GM23248 (cell line): ENCODE measurements at regions not wholly inside any gene's neighbourhood (a gene's known extent, or its start where the extent isn't known, plus 50 kb on each side); places are given as distances from the start of the nearest gene placed in this dataset.
A peak's percentile ranks its signal among the peaks of the same experiment; 100 is the strongest.

Source experiments
- DNase-seq: peaks from one replicate; pipeline ENCODE4 v3.0.0-alpha.2; 2015
- H2AFZ ChIP-seq: fragments of 200-600 bp; sonication (generic); 2 replicates; pipeline ENCODE4 v1.6.1; 2016; ENCODE audit warnings: antibody characterized with exemption
- H3F3A ChIP-seq: fragments of 200-600 bp; sonication (generic); 2 replicates; pipeline ENCODE4 v1.6.1; 2016; ENCODE audit warnings: mild to moderate bottlenecking, antibody characterized with exemption, mixed run types; ENCODE audit not compliant: insufficient read depth
- H3K27ac ChIP-seq: fragments of 200-600 bp; sonication (generic); 2 replicates; pipeline ENCODE4 v1.5.1; 2016; ENCODE audit warnings: mild to moderate bottlenecking
- H3K27me3 ChIP-seq: fragments of 200-600 bp; sonication (generic); replicated peaks from 2 replicates; pipeline ENCODE4 v1.6.1; 2016; ENCODE audit warnings: mild to moderate bottlenecking; ENCODE audit not compliant: insufficient read depth
- H3K36me3 ChIP-seq: fragments of 200-600 bp; sonication (generic); 2 replicates; pipeline ENCODE4 v1.6.1; 2016; ENCODE audit warnings: low read depth, mild to moderate bottlenecking
- H3K4me1 ChIP-seq: fragments of 200-600 bp; sonication (generic); 2 replicates; pipeline ENCODE4 v1.6.1; 2016; ENCODE audit warnings: mild to moderate bottlenecking; ENCODE audit not compliant: insufficient read depth
- H3K4me2 ChIP-seq: fragments of 200-600 bp; sonication (generic); one replicate; pipeline ENCODE4 v1.6.1; 2016; ENCODE audit warnings: mild to moderate bottlenecking; ENCODE audit not compliant: unreplicated experiment
- H3K4me3 ChIP-seq: fragments of 200-600 bp; sonication (generic); 2 replicates; pipeline ENCODE4 v1.5.1; 2016; ENCODE audit warnings: mild to moderate bottlenecking
- H3K79me2 ChIP-seq: fragments of 200-600 bp; sonication (generic); 2 replicates; pipeline ENCODE4 v1.6.1; 2016; ENCODE audit warnings: mild to moderate bottlenecking; ENCODE audit not compliant: insufficient read depth
- H3K9ac ChIP-seq: fragments of 200-600 bp; sonication (generic); 2 replicates; pipeline ENCODE4 v1.6.1; 2016; ENCODE audit warnings: mild to moderate bottlenecking
- H3K9me2 ChIP-seq: fragments of 200-600 bp; sonication (generic); 2 replicates; pipeline ENCODE4 v1.6.1; 2016; ENCODE audit warnings: mixed run types, mild to moderate bottlenecking, moderate library complexity; ENCODE audit not compliant: insufficient read depth
- H3K9me3 ChIP-seq: fragments of 200-600 bp; sonication (generic); one replicate; pipeline ENCODE4 v1.6.1; 2017; ENCODE audit warnings: low read depth
- H4K20me1 ChIP-seq: fragments of 200-600 bp; sonication (generic); 2 replicates; pipeline ENCODE4 v1.6.0; 2016; ENCODE audit not compliant: insufficient read depth
- EZH2 ChIP-seq: fragments of 200-600 bp; sonication (generic); IDR thresholded peaks from 2 replicates; pipeline ENCODE4 v1.6.1; 2018; ENCODE audit warnings: antibody characterized with exemption, mild to moderate bottlenecking; ENCODE audit not compliant: insufficient read depth, poor library complexity, severe bottlenecking
- EZH2phosphoT487 ChIP-seq: fragments of 200-600 bp; sonication (generic); IDR thresholded peaks from 2 replicates; pipeline ENCODE4 v1.6.1; 2018; ENCODE audit warnings: antibody characterized with exemption, moderate library complexity, mild to moderate bottlenecking, low read depth; ENCODE audit not compliant: insufficient read depth
- WGBS, 2 experiments: methylation state at CpG; one replicate each; pipeline ENCODE4 v1.1.6; 2015 to 2017; ENCODE audit warnings: low lambda C conversion rate in 2 of 2, low coverage in 1 of 2; ENCODE audit errors: missing lambda C conversion rate in 2 of 2; 5-methylcytosine and 5-hydroxymethylcytosine counted together
- in situ Hi-C: fragments of 300-500 bp; cut with MboI; formaldehyde crosslinking; loops from 2 replicates; pipeline ENCODE4 v1.15.0; 2020

GRCh38 chrX:10095246-10095645 is 61.5 kb upstream of the CLCN4 start:
- H3K27ac ChIP-seq = no peak overlapping the region
- no peak overlapping the region for H3K4me3 ChIP-seq
- H3K9me3 ChIP-seq = no peaks in the 10 kb centered on the region
- no peak overlapping the region for H3K4me2 ChIP-seq
- DNase-seq = no peak
- no peaks in the 10 kb centered on the region for H3K4me1 ChIP-seq
- in situ Hi-C loops = no loop called here
- 78 to 83% methylated on average over 9 of the region's 9 CpGs for WGBS, 2 experiments
- TF ChIP-seq EZH2 (no peak), EZH2phosphoT487 (no peak)
- no peaks in the 10 kb centered on the region for H3F3A ChIP-seq
- H3K9ac ChIP-seq = no peak overlapping the region
- H3K36me3 ChIP-seq = no peaks in the 10 kb centered on the region
- H3K79me2 ChIP-seq = no peaks in the 10 kb centered on the region
- no peaks in the 10 kb centered on the region for H3K27me3 ChIP-seq
- H3K9me2 ChIP-seq = no peaks in the 10 kb centered on the region
- no peaks in the 10 kb centered on the region for H4K20me1 ChIP-seq
- no peak overlapping the region for H2AFZ ChIP-seq

DNA sequence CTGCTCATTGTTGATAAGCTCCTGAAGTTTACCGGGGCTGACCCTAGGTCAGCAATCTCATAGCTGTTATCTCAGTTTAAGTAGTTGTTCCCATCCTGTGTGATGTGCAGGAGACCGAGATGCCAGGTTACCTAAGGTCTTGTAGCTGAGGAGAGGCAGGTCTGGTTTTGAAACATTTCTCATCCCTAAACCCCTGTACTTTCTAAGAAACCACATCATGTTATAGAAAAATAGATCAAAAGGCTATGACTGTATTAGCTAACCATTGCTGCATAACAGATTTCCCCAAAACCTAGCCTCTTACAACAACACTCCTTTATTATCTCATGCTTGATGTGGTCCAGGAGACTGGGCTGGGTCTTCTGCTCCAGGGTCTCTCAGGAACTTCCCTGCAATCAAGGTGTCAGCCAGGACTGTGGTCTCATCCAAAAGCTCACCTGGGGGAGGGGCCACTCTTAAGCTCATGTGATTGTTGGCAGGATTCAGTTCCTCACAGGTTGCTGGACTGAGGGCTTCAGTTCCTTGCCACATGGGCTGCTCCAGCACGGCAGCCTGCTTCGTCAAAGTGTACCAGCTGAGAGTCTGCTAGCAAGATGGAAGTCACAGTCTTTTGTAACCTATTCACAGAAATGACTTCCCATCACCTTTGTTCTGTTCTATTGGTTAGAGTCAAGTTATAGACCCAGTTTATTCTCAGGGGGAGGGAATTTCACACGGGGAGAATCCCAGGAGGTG is 60.9 kb upstream of the CLCN4 start:
- H3K9ac ChIP-seq = no peak overlapping the region
- H3K27me3 ChIP-seq = no peaks in the 10 kb centered on the region
- no peak overlapping the region for H2AFZ ChIP-seq
- 77 to 78% methylated on average over 5 of the region's 5 CpGs for WGBS, 2 experiments
- no peak for TF ChIP-seq EZH2
- TF ChIP-seq EZH2phosphoT487 = no peak
- no peaks in the 10 kb centered on the region for H3K36me3 ChIP-seq
- no peaks in the 10 kb centered on the region for H3F3A ChIP-seq
- no peak overlapping the region for H3K4me3 ChIP-seq
- H3K27ac ChIP-seq = no peak overlapping the region
- H4K20me1 ChIP-seq = no peaks in the 10 kb centered on the region
- H3K9me3 ChIP-seq = no peaks in the 10 kb centered on the region
- no peaks in the 10 kb centered on the region for H3K4me1 ChIP-seq
- in situ Hi-C loops = no loop called here
- no peaks in the 10 kb centered on the region for H3K79me2 ChIP-seq
- no peak overlapping the region for H3K4me2 ChIP-seq
- H3K9me2 ChIP-seq = no peaks in the 10 kb centered on the region
- no peak for DNase-seq

DNA sequence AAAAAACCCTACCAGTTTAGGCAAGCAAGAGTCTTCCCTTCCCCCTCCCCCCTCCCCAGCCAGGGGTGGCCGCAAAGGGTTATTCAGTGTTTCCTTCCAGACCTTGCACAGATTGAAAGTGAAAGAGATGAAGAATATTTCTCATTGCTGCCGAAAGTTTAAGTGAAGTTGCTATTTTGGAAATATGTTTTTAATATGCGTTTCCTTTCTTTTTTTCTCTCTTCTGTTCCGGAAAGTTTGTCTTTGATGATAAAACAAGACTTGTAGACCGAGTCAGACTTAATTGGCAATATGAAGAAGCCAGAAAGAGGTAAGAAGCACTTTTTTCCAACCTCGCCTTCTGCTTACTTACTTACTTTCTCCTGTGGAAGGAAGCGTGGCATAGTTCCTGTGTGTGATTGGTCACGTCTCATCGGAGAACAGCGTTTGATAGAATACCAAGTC is 58.5 kb upstream of the CLCN4 start:
- TF ChIP-seq EZH2 = no peak
- no peak for TF ChIP-seq EZH2phosphoT487

DNA sequence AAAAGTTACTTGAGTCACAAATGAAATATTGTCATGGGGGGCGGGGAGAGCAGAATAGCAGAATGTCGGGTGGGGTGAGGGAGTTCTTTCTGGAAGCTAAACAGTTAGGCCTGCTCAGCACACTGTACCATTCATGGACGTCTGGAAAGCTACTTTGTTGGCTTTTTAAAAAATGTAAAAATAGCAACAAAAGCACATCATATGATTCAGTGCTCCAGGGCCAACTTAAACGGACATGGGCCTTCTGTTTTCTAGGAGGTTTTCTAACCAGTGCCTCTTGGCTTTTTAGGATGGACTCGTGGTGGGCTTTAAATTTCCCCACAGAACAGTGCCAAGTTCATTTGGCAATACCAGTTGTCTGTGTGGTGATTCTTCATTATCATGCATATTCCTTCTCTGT is 57.4 kb upstream of the CLCN4 start:
- Histone ChIP-seq H3K4me2 (no peak overlapping the region), H3K27ac (no peak overlapping the region), H3K9me3 (no peaks in the 10 kb centered on the region), H4K20me1 (no peaks in the 10 kb centered on the region), H3K79me2 (no peaks in the 10 kb centered on the region), H3K4me3 (no peak overlapping the region), H3K9me2 (no peaks in the 10 kb centered on the region), H3K27me3 (no peaks in the 10 kb centered on the region), H3K36me3 (no peaks in the 10 kb centered on the region), H3K4me1 (no peaks in the 10 kb centered on the region), H3F3A (no peaks in the 10 kb centered on the region), H3K9ac (no peak overlapping the region), H2AFZ (no peak overlapping the region)
- TF ChIP-seq EZH2 (no peak), EZH2phosphoT487 (no peak)
- in situ Hi-C loops = no loop called here
- DNase-seq = no peak
- WGBS, 2 experiments = 25 to 31% methylated on average over 3 to 5 of the region's 5 CpGs

More for the DNA sequence above, 58.5 kb upstream of the CLCN4 start:
- Histone ChIP-seq H3K27me3 (no peaks in the 10 kb centered on the region), H3K9me2 (no peaks in the 10 kb centered on the region), H3K27ac (no peak overlapping the region), H3K4me3 (peak overlapping the region; percentile 37; the same call in 1 of the 2 replicates), H3K4me2 (no peak overlapping the region), H3F3A (no peaks in the 10 kb centered on the region), H3K79me2 (no peaks in the 10 kb centered on the region), H3K9ac (peak overlapping the region; percentile 25; the same call in 1 of the 2 replicates), H3K36me3 (no peaks in the 10 kb centered on the region), H4K20me1 (no peaks in the 10 kb centered on the region), H3K9me3 (no peaks in the 10 kb centered on the region), H3K4me1 (no peaks in the 10 kb centered on the region), H2AFZ (no peak overlapping the region)
- WGBS, 2 experiments = 28 to 43% methylated on average over 10 of the region's 10 CpGs
- in situ Hi-C loops = no loop called here
- DNase-seq = peak; percentile 23
